C4-2B (cell line): ENCODE measurements at regions not wholly inside any gene's neighbourhood (a gene's known extent, or its start where the extent isn't known, plus 50 kb on each side); places are given as distances from the start of the nearest gene placed in this dataset.

Experiments
- CTCF ChIP-seq: fragments of 450-650 bp; conservative IDR thresholded peaks from 2 replicates; pipeline ENCODE4 v1.5.1; 2017; ENCODE audit warnings: mild to moderate bottlenecking
- ZFX ChIP-seq: fragments of 450-650 bp; IDR thresholded peaks from 2 replicates; pipeline ENCODE4 v1.6.1; 2017

- TF ChIP-seq CTCF (no peak), ZFX (no peak)
Measured at GRCh38 chr9:87180841-87181240, 233.5 kb upstream of the GAS1 start.
